ENCODE measurements at regions not wholly inside any gene's neighbourhood (a gene's known extent, or its start where the extent isn't known, plus 50 kb on each side); places are given as distances from the start of the nearest gene placed in this dataset.

GRCh38 chr22:48346311-48346710 lies 1481.4 kb downstream of the BRD1 start:
- no peak for DNase-seq

- DNase-seq = no peak
Measured at GRCh38 chr22:48345631-48346030, 1482.0 kb downstream of the BRD1 start.

GRCh38 chr22:48343461-48343860 lies 1484.2 kb downstream of the BRD1 start:
- DNase-seq = no peak

- no peak for DNase-seq
Measured at GRCh38 chr22:48342732-48343131, 1484.9 kb downstream of the BRD1 start.

DNA sequence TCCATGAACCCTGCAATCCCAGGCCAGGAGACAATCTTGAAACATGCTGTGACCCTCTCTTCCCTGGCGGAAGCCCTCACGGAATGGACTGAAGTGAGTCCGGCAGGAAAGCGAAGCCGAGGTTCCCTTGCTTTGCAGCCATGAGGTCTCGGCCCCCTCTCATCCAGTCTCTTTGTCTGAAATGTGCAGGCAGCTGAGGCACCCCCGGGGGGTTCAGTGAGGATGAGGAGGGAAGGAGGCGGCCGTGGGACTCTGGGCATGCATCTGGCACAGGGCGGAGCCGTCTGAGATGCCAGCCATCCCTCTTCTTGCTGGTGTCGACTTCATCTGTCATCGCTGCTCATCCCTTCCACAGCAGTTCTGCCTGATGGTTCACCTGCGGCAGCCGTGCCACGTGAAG lies 1485.7 kb downstream of the BRD1 start:
- no peak for DNase-seq

DNA sequence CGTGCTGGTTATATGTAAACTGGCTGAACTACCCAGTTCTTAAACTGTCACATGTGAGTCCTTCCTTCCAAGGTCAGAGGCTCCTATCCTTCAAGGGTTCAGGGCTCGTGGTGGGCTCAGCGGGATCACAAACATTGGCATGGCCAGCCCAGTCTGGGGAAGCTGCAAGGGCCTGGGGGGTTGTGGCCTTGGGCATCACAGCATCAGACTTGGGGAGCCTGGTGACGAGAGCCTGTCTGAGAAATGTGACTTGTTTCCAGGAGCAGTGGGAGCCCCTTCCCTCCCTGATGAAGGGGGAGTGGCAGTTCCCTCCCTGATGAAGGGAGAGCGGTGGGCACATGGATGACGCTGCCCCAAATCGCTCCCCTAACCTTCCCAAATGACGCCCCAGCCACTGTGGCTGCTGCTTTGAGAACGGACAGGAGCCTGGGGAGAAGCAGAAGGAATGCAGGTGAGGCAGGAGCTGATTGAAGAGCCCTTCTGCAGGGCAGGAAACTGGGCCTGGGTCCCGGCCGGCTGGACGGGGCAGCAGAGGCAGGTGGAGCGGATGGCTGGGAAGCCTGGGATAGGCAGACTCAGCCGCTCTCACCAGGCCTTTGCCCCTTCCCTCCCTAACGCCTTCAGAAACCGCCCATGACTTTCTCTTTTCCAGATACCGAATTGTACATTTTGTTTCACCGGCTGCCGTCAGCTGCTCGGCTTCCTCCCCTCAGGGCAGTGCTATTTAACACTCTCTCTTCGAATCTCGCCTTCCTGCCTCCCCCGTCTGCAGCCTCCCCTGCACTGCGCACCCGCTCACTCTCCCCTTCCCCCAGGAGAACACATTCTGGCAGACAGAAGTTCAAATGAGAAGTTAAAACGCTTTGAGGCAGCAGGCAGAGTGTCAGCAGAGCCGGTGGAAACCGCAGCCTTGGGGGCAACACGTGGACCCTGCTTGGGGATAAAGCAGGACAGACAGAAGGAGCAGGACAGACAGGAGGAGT lies 1486.7 kb downstream of the BRD1 start:
- DNase-seq = no peak

DNA sequence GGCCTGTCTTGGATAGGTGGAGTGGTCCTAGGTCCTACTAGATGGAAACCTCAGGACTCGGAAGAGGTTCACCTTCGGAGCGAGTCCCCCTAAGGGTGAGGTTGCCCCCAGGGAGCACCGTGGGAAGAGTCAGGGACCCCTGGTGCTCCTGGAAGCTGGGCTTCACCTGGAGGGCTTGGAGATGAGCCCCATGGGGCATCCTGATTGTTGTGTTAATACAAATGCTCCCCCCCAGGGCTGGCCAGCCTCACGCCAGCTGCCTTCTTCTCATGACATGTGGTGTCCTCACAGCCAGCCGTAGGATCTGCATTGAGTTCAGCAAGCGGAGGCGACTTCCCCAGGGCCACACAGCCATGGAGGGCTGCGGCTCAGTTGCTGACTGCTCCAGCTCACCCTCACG lies 1487.5 kb downstream of the BRD1 start:
- no peak for DNase-seq

DNA sequence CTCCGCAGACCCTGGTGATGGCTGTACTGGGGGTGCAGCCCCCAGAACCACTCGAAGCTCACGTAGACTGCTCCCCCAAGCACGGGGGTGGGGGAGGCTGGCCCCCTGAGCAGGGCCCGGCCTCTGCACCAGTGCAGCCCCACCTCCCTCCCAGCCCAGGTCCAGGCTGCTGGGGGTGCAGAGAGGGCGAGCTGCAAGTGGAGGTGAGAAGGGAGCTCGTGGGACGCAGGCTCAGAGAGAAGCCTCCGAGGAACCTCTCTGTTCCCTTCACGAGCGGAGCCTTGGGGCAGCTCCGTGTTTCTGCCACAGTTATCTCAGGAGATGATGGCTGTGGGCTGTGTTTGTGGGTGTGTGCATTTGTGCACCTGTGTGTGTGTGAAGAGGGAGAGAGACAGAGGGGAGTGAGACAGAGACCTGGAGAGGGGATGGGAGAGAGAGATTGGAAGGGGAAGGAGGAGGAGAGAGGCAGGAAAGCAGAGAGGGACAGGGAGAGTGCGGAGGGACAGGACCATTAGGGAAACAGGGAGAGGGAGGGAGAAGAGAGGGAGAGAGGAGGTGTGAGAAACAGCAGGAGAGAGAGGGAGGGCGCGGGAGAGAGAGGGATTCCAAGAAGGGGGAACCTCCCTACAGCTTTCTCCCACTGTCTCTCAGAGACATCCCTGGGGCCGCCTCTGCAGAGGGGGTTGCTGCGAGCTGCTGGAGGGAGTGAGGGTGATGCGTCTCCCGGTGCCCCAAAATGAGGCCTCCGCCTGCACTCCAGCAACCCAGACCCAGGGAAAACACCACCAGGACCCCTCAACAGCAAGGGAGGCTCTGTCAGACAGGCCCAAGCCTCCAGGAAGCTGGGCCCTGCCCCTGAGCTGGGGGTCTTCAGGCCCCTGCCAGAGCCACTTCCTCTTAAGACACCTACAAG lies 1488.6 kb downstream of the BRD1 start:
- no peak for DNase-seq

DNA sequence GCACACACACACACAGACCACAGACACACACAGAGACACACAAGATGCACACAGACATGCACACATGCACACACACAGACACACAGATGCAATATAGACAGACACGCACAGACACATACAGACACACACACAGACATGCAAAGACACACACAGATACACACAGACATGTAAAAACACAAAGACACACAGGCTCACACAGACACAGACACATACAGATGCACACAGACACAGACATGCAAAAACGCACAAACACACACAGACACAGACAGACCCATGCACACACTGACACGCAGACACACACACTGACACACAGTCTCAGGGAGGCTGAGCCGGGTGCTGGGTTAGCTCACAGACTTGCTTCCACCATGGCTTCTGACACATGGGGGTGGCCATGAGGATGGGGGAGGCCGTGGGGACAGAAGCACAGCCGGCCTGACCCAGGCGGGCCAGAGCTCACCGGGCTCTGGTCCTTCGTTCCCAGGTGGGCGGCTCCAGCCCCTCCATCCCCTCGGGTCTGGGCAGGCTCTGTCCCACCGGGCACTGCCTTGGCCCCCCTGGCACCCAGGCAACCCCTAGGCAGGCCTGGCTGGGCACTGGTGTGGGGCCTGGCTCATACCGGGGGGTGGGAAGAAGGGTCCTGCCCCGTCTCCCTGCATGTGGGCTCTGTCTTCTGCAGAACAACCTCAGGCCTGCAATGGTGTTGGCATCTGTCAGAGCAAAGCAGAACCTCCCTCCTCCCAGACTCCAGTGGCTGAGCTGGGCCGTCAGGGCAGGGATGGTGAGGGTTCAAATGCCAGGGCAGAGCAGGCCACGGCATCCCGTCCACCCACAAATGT lies 1489.5 kb downstream of the BRD1 start:
- DNase-seq = no peak

DNA sequence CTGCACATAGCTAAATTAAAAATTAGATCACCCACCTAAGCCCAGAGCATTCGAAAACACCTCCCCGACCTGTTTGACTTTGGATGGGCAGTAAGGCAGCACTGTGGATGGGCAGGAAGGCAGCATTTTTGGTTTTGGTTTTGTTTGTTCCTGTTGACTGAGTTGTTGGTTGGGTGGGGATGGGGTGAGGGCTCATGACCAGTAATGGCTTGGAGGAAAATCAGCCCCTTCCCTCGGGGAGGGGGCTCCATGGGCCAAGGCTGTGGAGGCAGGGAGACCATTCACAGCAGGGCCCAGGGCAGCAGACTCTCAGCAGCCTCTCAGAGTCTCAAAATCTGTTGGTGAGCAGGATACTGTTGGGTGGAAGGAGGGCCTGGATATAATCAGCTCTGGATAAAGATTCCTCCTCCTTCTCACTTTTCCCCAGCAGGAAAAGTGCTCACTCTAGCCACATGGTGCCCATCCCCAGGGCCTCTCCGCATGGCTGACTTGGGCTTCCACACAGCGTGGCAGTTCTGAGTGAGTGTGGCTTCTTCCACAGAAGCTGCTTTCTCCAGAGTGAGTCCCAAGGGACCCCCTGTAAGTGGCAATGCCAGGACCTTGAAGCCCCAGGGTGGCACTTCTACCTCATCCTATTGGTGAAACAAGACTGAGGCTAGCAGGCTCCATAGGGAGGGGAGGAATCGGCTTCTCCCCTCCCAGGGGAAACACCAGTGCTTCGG lies 1491.2 kb downstream of the BRD1 start:
- no peak for DNase-seq

DNA sequence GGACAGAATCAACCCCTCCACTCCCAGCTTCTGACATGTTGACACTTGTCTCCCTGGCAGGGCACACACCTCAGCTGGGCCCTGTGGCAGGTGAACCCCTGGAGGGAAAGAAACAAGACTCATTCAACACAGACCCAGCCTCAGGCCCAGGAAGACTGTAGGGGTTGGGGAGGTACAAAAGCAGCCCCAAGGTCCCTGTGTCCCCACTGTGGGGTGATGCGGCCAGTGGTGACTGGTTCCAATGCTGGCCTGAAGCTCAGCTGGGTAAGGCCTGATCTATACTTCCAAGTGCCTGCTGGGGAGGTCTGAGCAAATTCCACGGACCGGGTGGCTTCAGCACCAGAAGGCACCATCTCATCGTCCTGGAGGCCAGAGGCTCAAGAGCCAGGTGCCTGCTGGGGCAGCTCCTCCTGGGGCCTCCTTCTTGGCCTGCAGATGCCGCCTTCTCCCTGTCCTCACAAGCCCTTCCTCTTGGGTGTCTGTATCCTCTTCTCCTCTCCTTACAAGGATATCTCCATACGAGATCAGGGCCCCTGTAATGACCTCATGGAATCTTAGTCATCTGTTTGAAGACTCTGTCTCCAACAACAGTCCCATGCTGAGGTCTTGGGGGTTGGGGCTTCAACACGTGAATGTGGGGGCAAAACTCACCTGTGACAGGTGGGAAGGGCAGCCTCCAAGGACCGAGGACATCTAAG lies 1492.1 kb downstream of the BRD1 start:
- no peak for DNase-seq

DNA sequence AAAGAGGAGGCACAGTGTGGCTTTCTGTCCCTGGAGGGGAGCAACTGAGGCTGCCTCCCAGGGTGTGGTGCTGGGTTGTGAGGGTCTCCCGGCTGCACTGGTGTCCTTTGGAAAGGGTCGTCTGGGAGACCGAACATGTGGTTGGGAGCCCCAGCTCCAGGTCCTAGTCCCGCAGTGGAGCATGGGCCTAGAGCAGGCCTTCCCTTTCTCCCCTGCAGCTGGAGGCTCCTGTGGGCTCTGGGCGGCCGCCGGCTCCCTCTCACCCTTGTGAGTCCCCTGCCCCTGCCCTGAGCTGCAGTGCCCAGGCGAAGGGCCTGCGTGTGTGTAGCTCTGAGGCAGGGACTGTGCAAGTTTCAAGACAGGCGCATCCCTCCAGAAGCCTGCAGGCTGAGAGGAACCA lies 1492.7 kb downstream of the BRD1 start:
- DNase-seq = no peak

DNA sequence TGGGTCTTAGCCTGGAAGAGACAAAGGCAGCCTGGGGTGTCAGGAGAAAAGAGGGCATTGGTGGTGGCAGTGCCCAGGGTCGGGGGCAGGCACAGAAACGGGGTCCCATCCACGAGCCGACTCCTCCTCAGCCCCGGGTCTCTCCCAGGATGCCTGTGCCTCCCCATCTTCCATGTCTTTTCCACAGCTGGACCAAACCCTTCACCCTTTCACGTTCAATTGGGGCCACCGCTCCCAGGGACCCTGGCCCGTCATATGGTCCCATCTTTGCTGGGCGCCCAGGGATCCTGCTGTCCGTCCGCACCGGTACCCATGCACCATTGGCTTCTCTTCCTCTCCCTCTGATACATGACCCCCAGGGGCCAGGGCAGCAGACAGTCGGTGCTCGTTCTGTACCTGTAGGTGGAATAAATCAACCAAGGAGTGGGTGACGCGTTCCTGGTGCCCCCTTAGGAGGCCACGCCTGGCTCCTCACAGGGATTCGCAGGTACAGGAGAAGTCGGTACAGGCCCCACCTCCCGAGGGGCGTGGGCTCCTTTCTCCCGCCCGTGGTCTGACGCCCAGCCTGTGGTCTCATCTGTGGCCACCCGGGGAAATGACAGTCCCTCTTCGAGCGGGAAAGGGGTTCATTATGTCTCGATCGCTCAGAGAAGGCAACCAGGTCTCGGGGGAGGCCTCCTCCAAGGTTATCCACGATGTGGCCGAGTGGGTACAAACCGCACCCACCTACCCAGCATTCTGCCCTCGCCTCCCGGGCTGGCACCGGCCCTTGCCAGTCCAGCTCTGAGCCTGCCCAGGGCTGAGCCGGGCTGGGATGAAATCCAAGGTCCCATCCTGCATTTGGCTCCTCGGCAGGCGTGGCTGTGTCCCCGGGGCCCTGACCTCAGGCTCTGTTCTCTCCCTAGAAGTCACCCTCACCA lies 1493.6 kb downstream of the BRD1 start:
- no peak for DNase-seq

DNA sequence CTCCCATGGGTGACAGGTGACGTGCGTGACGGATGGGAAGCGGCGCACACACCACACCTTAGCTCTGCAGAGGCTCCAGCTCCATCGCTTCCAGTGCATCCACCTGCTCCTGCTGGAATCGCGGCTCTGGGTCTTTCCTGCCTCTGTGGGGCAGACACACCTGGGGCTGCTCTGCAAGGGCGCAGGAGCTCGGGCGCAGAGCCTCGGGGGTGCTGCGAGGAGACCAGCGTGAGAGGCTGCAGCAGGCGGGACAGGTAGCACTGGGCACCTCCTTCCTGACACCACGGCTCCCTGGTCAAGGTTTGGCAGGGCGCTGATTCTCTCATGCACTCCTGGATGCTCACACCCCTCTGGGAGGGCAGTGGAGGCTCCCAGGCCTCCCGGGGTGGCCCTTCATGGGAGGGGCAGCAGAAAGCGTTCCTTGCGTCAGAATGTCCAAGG lies 1494.3 kb downstream of the BRD1 start:
- no peak for DNase-seq

DNA sequence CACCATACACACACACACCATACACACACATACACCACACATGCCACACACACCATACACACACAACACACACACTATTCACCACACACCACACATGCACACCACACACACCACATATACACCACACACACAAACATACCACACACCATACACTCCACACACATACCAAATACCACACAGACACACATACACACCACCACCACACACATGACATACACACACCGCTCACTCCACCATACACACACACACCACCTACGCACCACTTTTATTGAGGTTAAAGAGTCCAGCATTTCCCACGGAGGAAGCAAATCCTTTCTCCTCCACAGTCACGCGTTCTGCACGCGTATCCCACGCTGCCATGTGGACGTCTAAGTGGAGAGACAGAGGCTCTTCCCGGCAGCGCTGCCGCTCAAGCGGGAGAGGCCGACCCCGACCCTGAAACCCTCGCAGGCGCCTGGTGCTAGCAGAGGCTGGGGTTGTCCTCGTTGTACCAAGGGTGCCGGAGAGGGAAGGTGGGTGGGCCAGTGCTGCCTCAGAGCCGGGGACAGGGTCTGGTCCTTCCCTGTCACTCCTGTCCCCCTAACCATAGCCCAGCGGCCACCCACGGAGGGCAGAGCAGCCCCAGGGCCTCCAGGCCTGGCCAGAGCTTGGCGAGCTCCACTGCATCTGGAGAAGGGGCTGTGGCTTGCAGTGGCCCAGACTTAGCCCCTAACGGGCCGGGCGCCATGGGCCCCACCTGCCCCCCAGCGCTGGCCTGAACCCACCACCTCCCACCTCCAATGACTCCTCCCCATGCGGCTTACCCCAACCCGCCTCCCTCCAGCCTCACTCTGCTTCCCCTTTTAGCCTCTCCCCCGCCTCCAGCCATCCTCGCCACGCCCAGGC lies 1495.0 kb downstream of the BRD1 start:
- DNase-seq = no peak

DNA sequence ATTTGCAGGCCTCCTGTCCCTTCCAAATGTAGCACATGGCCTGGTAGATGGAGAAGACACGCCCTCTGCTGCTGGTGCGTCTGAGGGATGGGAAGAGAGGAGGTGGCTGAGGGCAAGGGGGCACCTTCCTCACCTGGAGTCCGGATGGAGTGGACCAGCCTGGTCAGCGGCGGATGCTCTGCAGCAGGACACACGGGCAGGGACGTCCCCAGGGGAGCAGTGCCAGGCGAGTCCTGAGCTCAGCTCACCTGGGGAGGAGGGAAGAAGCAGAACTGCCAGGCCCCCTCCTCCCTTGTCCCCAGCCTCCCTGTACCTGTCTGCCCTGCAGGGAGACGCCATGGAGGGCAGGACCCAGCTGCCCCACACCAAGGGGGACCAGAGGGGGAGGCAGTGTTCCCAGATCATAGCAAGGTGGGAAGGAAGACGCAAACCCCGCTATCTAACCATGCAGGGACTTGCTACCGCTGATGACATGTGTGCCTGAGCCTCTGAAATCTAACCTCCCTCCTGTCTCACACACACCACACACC lies 1495.9 kb downstream of the BRD1 start:
- no peak for DNase-seq

DNA sequence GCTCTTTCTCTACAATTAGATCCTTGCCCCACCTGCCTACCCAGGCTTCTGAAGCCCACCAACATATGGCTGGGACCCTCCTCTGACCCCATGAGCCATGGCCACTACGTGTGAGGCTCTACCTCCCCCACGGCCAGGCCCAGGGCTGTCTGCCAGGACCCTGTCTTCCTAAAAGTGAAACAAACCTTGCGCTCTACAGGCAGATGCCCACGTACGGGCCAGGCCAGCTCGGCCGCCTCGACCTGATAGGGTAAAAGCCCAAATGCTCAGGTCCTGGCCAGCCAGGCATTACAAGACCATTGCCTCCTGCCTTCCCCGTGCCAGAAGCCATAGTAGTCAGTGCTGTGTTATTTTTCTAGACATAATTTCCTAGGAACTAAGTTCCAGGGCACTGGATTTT lies 1496.4 kb downstream of the BRD1 start:
- DNase-seq = no peak

DNA sequence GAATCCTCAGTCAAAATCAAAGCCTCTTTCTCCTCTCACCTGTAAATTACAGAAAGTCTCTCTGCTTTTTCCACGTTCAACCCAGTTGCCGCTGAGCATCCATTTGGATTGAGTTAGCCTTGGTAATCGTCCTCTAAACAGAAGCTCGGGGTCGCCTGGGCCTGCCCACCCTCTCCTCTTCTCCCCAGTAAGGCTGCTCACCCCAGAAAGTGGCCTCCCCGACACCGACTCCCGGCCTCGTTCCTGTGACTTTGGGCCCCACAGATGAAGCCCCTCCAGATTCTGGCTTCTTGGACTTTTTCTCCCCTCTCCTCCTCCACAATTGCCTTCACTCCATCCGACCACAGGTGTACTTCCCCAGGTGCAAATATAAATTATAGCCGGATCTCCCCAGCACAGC lies 1500.0 kb downstream of the BRD1 start:
- no peak for DNase-seq

GRCh38 chr22:48323746-48324145 lies 1503.9 kb downstream of the BRD1 start:
- DNase-seq = no peak
